Keratinocyte (primary cell): ENCODE measurements at regions not wholly inside any gene's neighbourhood (a gene's known extent, or its start where the extent isn't known, plus 50 kb on each side); places are given as distances from the start of the nearest gene placed in this dataset.

Experiments
- CTCF ChIP-seq, 3 experiments: IDR thresholded peaks in 1 of 3; conservative IDR thresholded peaks in 1 of 3; optimal IDR thresholded peaks in 1 of 3; 2 replicates in 2 of 3; 3 replicates in 1 of 3; pipeline versions ENCODE3 to v1.5.1; 2011; ENCODE audit warnings: low read length in 3 of 3, mild to moderate bottlenecking in 3 of 3, moderate library complexity in 2 of 3, control low read depth in 1 of 3, inconsistent platforms in 1 of 3; ENCODE audit not compliant: insufficient read depth in 2 of 3; ENCODE audit errors: extremely low read depth in 1 of 3
- EZH2 ChIP-seq: IDR thresholded peaks from one replicate; pipeline ENCODE4 v1.6.1; 2012; ENCODE audit warnings: inconsistent platforms, mild to moderate bottlenecking, low read length, moderate library complexity

- no peak for TF ChIP-seq CTCF (optimal IDR thresholded peaks at IDR 0.05 in 1 of 3, IDR thresholded peaks at IDR 0.05 in 1 of 3, conservative IDR thresholded peaks at IDR 0.05 in 1 of 3; ENCODE audit: extremely low read depth in 1 of 3, insufficient read depth in 2 of 3, low read length in 3 of 3)
- TF ChIP-seq EZH2: no peak
Observed at GRCh38 chr3:124133366-124133940, 141.5 kb upstream of the ROPN1 start.
